Lower leg skin (tissue), 3 donors: ENCODE measurements at regions not wholly inside any gene's neighbourhood (a gene's known extent, or its start where the extent isn't known, plus 50 kb on each side); places are given as distances from the start of the nearest gene placed in this dataset.

ENCODE experiments used
- POLR2A ChIP-seq, 2 donors: fragments of 450-650 bp; IDR thresholded peaks; one replicate each; pipeline ENCODE4 v1.6.1; 2016 to 2017; ENCODE audit warnings: antibody characterized with exemption in 2 of 2, mild to moderate bottlenecking in 1 of 2, moderate library complexity in 1 of 2
- TF ChIP-seq, protein P1 (sequence below), 3 donors: fragments of 450-650 bp; IDR thresholded peaks; one replicate each; pipeline ENCODE4 v1.5.1; 2016; ENCODE audit warnings: antibody characterized with exemption in 3 of 3, mild to moderate bottlenecking in 3 of 3, moderate library complexity in 2 of 3

DNA sequence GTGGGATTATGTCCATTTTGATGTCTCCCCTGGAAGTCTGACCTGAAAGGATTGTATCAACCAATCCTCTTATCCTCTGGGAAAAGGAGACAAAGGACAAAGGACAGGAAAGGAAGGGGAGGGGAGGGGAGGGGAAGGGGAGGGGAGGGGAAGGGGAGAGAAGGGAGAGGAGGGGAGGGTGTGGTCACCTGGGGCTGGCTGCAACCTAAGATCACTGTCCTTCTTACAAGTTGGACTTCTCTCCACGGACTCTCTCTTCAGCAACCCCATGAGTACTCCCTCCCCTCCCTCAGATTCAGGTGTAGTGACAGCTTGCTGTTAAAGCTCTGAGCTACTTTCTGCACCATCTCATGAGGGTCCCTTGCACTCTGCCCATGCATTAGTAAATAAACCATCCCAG is 58.9 kb upstream of the KLHL31 start:
- TF ChIP-seq, protein P1, sequence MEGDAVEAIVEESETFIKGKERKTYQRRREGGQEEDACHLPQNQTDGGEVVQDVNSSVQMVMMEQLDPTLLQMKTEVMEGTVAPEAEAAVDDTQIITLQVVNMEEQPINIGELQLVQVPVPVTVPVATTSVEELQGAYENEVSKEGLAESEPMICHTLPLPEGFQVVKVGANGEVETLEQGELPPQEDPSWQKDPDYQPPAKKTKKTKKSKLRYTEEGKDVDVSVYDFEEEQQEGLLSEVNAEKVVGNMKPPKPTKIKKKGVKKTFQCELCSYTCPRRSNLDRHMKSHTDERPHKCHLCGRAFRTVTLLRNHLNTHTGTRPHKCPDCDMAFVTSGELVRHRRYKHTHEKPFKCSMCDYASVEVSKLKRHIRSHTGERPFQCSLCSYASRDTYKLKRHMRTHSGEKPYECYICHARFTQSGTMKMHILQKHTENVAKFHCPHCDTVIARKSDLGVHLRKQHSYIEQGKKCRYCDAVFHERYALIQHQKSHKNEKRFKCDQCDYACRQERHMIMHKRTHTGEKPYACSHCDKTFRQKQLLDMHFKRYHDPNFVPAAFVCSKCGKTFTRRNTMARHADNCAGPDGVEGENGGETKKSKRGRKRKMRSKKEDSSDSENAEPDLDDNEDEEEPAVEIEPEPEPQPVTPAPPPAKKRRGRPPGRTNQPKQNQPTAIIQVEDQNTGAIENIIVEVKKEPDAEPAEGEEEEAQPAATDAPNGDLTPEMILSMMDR (IDR thresholded peaks at IDR 0.05), result no peak
- no peak for TF ChIP-seq POLR2A (IDR thresholded peaks at IDR 0.05)
